Fibroblast of lung (primary cell): ENCODE measurements at regions not wholly inside any gene's neighbourhood (a gene's known extent, or its start where the extent isn't known, plus 50 kb on each side); places are given as distances from the start of the nearest gene placed in this dataset.

Experiments used
- EZH2 ChIP-seq: IDR thresholded peaks from 2 replicates; pipeline ENCODE4 v1.5.1; 2012; ENCODE audit warnings: low read length, control low read depth, mild to moderate bottlenecking; ENCODE audit errors: missing control alignments
- TF ChIP-seq, protein P1 (sequence below), 2 donors: IDR thresholded peaks in 1 of 2; conservative IDR thresholded peaks in 1 of 2; 1 replicate in 1 of 2; 2 replicates in 1 of 2; pipeline ENCODE4 v1.5.1; 2011 to 2012; ENCODE audit warnings: low read length in 2 of 2, control low read depth in 1 of 2, inconsistent platforms in 1 of 2, low read depth in 1 of 2, mild to moderate bottlenecking in 1 of 2

DNA sequence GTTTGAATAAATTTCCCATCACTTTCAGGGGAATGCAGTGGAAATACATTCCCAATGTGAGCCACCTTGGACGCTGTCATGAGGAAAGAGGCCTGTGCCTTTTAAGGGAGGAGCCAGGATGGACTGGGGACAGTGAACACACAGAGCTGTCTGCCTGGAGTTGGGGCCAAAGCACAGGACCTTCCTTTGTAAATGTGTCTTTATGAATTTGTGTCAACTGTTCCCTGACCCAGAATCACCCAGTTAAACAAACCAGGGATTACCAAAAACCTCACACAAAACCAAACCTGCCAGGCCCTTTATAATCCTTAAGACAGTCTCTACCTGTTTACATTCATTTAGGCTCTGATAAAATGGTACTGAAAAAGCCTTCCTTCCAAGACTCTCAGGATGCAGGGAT, 513.7 kb downstream of the MAFB start:
- TF ChIP-seq, protein P1, sequence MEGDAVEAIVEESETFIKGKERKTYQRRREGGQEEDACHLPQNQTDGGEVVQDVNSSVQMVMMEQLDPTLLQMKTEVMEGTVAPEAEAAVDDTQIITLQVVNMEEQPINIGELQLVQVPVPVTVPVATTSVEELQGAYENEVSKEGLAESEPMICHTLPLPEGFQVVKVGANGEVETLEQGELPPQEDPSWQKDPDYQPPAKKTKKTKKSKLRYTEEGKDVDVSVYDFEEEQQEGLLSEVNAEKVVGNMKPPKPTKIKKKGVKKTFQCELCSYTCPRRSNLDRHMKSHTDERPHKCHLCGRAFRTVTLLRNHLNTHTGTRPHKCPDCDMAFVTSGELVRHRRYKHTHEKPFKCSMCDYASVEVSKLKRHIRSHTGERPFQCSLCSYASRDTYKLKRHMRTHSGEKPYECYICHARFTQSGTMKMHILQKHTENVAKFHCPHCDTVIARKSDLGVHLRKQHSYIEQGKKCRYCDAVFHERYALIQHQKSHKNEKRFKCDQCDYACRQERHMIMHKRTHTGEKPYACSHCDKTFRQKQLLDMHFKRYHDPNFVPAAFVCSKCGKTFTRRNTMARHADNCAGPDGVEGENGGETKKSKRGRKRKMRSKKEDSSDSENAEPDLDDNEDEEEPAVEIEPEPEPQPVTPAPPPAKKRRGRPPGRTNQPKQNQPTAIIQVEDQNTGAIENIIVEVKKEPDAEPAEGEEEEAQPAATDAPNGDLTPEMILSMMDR (conservative IDR thresholded peaks at IDR 0.05 in 1 of 2, IDR thresholded peaks at IDR 0.05 in 1 of 2; ENCODE audit: low read depth in 1 of 2, low read length in 2 of 2) = no peak
- no peak for TF ChIP-seq EZH2
